ENCODE measurements at regions not wholly inside any gene's neighbourhood (a gene's known extent, or its start where the extent isn't known, plus 50 kb on each side); places are given as distances from the start of the nearest gene placed in this dataset.
"Not testable (repeated sequence)": the region's sequence is repeated elsewhere in the genome, so short reads cannot be mapped to it uniquely, and the experiment has no call there.

GRCh38 chr2:89294335-89294734 lies 602.9 kb downstream of the RPIA start:
- not testable (repeated sequence) for DNase-seq (ENCODE audit: low read depth)

- DNase-seq (ENCODE audit: low read depth): not testable (repeated sequence)
Observed at GRCh38 chr2:89296820-89297398, 605.4 kb downstream of the RPIA start.

- DNase-seq (ENCODE audit: low read depth): not testable (repeated sequence)
Observed at GRCh38 chr2:89299196-89299595, 607.7 kb downstream of the RPIA start.

GRCh38 chr2:89305623-89306022 lies 614.1 kb downstream of the RPIA start:
- not testable (repeated sequence) for DNase-seq (ENCODE audit: low read depth)

GRCh38 chr2:89306869-89307637 lies 615.6 kb downstream of the RPIA start:
- DNase-seq (ENCODE audit: low read depth): not testable (repeated sequence)

GRCh38 chr2:89318990-89319389 lies 627.5 kb downstream of the RPIA start:
- not testable (repeated sequence) for DNase-seq (ENCODE audit: low read depth)

- not testable (repeated sequence) for DNase-seq (ENCODE audit: low read depth)
Observed at GRCh38 chr2:89325894-89326293, 634.4 kb downstream of the RPIA start.

GRCh38 chr2:89326455-89326854 lies 635.0 kb downstream of the RPIA start:
- DNase-seq (ENCODE audit: low read depth): peak; percentile 0

- DNase-seq (ENCODE audit: low read depth): not testable (repeated sequence)
Observed at GRCh38 chr2:89328790-89329189, 637.3 kb downstream of the RPIA start.

Measured in M059J (cell line).